Vagina (tissue), 2 donors: ENCODE measurements at regions not wholly inside any gene's neighbourhood (a gene's known extent, or its start where the extent isn't known, plus 50 kb on each side); places are given as distances from the start of the nearest gene placed in this dataset.

Experiments used
- DNase-seq, 2 donors: peaks; one replicate each; pipeline ENCODE4 v3.0.0-alpha.2; 2017; ENCODE audit errors: extremely low spot score in 2 of 2
- H3K27ac ChIP-seq: fragments of 200-600 bp; sonication (generic); one replicate; pipeline ENCODE4 v1.5.1; 2019
- H3K27me3 ChIP-seq: fragments of 200-600 bp; sonication (generic); one replicate; pipeline ENCODE4 v1.5.1; 2019
- H3K36me3 ChIP-seq, 2 donors: fragments of 200-600 bp; sonication (generic); one replicate each; pipeline ENCODE4 v1.5.1; 2017 to 2019
- H3K4me1 ChIP-seq: fragments of 200-600 bp; sonication (generic); one replicate; pipeline ENCODE4 v1.5.1; 2019
- H3K4me3 ChIP-seq, 2 donors: fragments of 200-600 bp; sonication (generic); 1 replicate in 1 of 2; 2 replicates in 1 of 2; pipeline ENCODE4 v1.5.1; 2016 to 2019
- H3K9me3 ChIP-seq: fragments of 200-600 bp; sonication (generic); one replicate; pipeline ENCODE4 v1.5.1; 2019
- CTCF ChIP-seq, 3 experiments: fragments of 450-650 bp in 2 of 3; fragments of 200-600 bp in 1 of 3; sonication (generic) in 1 of 3; IDR thresholded peaks; one replicate each; pipeline ENCODE4 v1.5.1; 2017 to 2019; ENCODE audit warnings: antibody characterized with exemption in 3 of 3, mild to moderate bottlenecking in 2 of 3, moderate library complexity in 2 of 3
- POLR2A ChIP-seq, 2 donors: fragments of 450-650 bp; IDR thresholded peaks; one replicate each; pipeline ENCODE4 v1.6.1; 2017; ENCODE audit warnings: antibody characterized with exemption in 2 of 2, mild to moderate bottlenecking in 2 of 2, moderate library complexity in 2 of 2
- POLR2AphosphoS5 ChIP-seq, 2 donors: sonication (generic); formaldehyde crosslinking; IDR thresholded peaks; one replicate each; pipeline ENCODE4 v1.9.0; 2017; ENCODE audit warnings: antibody characterized with exemption in 2 of 2, mild to moderate bottlenecking in 2 of 2, low read depth in 1 of 2; ENCODE audit not compliant: insufficient read depth in 1 of 2
- intact Hi-C: fragments of 100-400 bp; cut with DNase I; formaldehyde crosslinking; loops from one replicate; pipeline ENCODE4 v1.15.1; 2023

- H3K9me3 ChIP-seq = peaks cover 3% of the 10 kb centered on the region
- intact Hi-C loops = no loop called here
- no peak for DNase-seq
- peak overlapping the region; percentile 53 for H3K27ac ChIP-seq
- H3K36me3 ChIP-seq = no peaks in the 10 kb centered on the region
- H3K27me3 ChIP-seq = no peaks in the 10 kb centered on the region
- H3K4me1 ChIP-seq = peaks cover 29% of the 10 kb centered on the region
- H3K4me3 ChIP-seq = no peak overlapping the region
- TF ChIP-seq POLR2AphosphoS5 (IDR thresholded peaks at IDR 0.05; ENCODE audit: insufficient read depth in 1 of 2, low read depth in 1 of 2) (no peak), CTCF (IDR thresholded peaks at IDR 0.05) (no peak), POLR2A (IDR thresholded peaks at IDR 0.05) (no peak)
Measured at GRCh38 chr14:103201801-103202200, 78.5 kb downstream of the TNFAIP2 start.

- no peak for TF ChIP-seq CTCF (IDR thresholded peaks at IDR 0.05)
- no peak for TF ChIP-seq POLR2A (IDR thresholded peaks at IDR 0.05)
- no peak for TF ChIP-seq POLR2AphosphoS5 (IDR thresholded peaks at IDR 0.05; ENCODE audit: insufficient read depth in 1 of 2, low read depth in 1 of 2)
- peaks cover 29% of the 10 kb centered on the region for H3K4me1 ChIP-seq
- H3K27ac ChIP-seq = peak overlapping the region; percentile 90
- H3K9me3 ChIP-seq = peaks cover 3% of the 10 kb centered on the region
- no peaks in the 10 kb centered on the region for H3K36me3 ChIP-seq
- intact Hi-C loops = loop anchor here (5.0 kb wide), 1 partner anchor 83 kb away; the partner anchor contains the start of gene TNFAIP2
- DNase-seq = no peak
- H3K4me3 ChIP-seq = no peak overlapping the region
- H3K27me3 ChIP-seq = no peaks in the 10 kb centered on the region
Measured at GRCh38 chr14:103204852-103205540, 81.7 kb downstream of the TNFAIP2 start.

GRCh38 chr14:103205541-103205906 lies 82.3 kb downstream of the TNFAIP2 start:
- DNase-seq = no peak

DNA sequence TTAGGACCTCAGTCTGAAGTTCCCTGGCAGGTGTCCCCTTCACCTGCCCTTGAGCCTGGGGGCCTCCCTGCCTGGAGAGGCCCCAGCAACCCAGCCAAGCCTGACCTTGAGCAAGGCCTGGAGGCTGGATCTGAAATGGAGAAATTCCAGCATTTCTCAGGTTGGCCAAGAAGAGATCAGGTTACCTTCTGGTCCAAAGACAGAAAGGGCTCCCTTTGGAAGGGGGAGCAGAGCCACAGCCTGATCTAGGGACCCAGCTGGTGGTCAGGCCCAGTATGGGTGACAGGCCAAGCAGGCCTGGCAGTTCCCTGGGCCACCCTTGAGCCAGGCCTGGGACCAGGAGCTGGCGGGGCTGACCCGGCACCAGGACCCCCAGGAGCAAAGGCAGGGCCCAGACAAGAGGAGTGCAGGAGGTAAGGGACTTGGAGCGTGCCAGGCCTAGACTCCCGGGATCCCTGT lies 82.8 kb downstream of the TNFAIP2 start:
- H3K27me3 ChIP-seq = no peaks in the 10 kb centered on the region
- H3K4me1 ChIP-seq = peaks cover 31% of the 10 kb centered on the region
- peaks cover 3% of the 10 kb centered on the region for H3K9me3 ChIP-seq
- no peaks in the 10 kb centered on the region for H3K36me3 ChIP-seq
- peak overlapping the region; percentile 49 to 51 for H3K4me3 ChIP-seq
- DNase-seq = no peak
- TF ChIP-seq POLR2A (IDR thresholded peaks at IDR 0.05) = no peak
- TF ChIP-seq POLR2AphosphoS5 (IDR thresholded peaks at IDR 0.05; ENCODE audit: insufficient read depth in 1 of 2, low read depth in 1 of 2) = peak in 1 of 2 donors; percentile 55
- TF ChIP-seq CTCF (IDR thresholded peaks at IDR 0.05) = no peak
- intact Hi-C loops = loop anchor here (5.0 kb wide), 1 partner anchor 84 kb away; the partner anchor contains the start of gene TNFAIP2
- peak overlapping the region; percentile 90 for H3K27ac ChIP-seq

More at GRCh38 chr14:103205541-103205906, 82.3 kb downstream of the TNFAIP2 start:
- Histone ChIP-seq H3K9me3 (peaks cover 3% of the 10 kb centered on the region), H3K4me1 (peaks cover 31% of the 10 kb centered on the region), H3K4me3 (peak overlapping the region in 1 of 2 donors; percentile 51), H3K36me3 (no peaks in the 10 kb centered on the region), H3K27ac (peak overlapping the region; percentile 90), H3K27me3 (no peaks in the 10 kb centered on the region)
- intact Hi-C loops = loop anchor here (5.0 kb wide), 1 partner anchor 83 kb away; the partner anchor contains the start of gene TNFAIP2
- TF ChIP-seq POLR2A (IDR thresholded peaks at IDR 0.05) (no peak), CTCF (IDR thresholded peaks at IDR 0.05) (no peak), POLR2AphosphoS5 (IDR thresholded peaks at IDR 0.05; ENCODE audit: insufficient read depth in 1 of 2, low read depth in 1 of 2) (no peak)

DNA sequence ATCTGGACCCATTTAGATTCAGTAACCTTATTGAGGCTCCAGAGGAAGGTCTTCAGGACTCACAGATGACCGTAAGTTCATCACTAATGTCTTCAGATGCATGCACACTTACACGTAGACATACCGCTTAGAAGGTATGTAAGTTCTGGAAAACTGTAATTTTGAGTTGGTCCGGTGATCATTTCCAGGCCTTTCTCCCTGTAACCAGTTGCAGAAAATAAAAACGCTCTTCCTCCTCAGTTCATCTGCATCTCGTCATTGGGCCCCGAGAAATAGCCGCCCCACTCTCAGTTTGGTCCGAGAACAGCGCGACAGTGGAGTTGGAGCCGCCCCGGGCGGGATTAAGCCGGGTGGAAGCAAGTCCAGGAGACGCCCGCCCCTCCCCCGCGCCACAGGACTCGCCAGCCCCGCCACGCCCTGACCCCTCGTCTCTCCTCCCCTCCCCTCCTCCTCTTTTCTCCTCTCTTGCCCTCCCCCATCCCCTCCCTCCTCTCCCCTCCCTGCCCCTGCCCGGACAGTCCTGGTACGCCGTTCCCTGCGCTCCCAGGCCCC lies 83.7 kb downstream of the TNFAIP2 start:
- no peak for TF ChIP-seq CTCF (IDR thresholded peaks at IDR 0.05)
- peak in 1 of 2 donors; percentile 27 for TF ChIP-seq POLR2A (IDR thresholded peaks at IDR 0.05)
- TF ChIP-seq POLR2AphosphoS5 (IDR thresholded peaks at IDR 0.05; ENCODE audit: insufficient read depth in 1 of 2, low read depth in 1 of 2) = peak in 1 of 2 donors; percentile 66
- no peak for DNase-seq
- Histone ChIP-seq H3K4me1 (peaks cover 31% of the 10 kb centered on the region), H3K36me3 (no peaks in the 10 kb centered on the region), H3K4me3 (peak overlapping the region; percentile 49 to 51), H3K9me3 (peaks cover 3% of the 10 kb centered on the region), H3K27ac (peak overlapping the region; percentile 90), H3K27me3 (no peaks in the 10 kb centered on the region)
- intact Hi-C loops = loop anchor here (5.0 kb wide), 1 partner anchor 85 kb away; the partner anchor contains the start of gene TNFAIP2
